Skeletal muscle satellite cell (primary cell): ENCODE measurements at regions not wholly inside any gene's neighbourhood (a gene's known extent, or its start where the extent isn't known, plus 50 kb on each side); places are given as distances from the start of the nearest gene placed in this dataset.

Experiments used
- H3K27me3 ChIP-seq: 2 replicates; pipeline ENCODE4 v1.7.0; 2013; ENCODE audit warnings: low read length; ENCODE audit not compliant: control insufficient read depth, insufficient read depth
- H3K36me3 ChIP-seq: 2 replicates; pipeline ENCODE4 v1.7.0; 2013; ENCODE audit warnings: mild to moderate bottlenecking, control low read depth, low read length; ENCODE audit not compliant: insufficient read depth
- H3K4me1 ChIP-seq: 2 replicates; pipeline ENCODE4 v1.7.0; 2013; ENCODE audit warnings: low read length; ENCODE audit not compliant: control insufficient read depth, insufficient read depth
- H3K4me2 ChIP-seq: 2 replicates; pipeline ENCODE4 v1.7.0; 2013; ENCODE audit warnings: mild to moderate bottlenecking, low read length
- H3K4me3 ChIP-seq: 2 replicates; pipeline ENCODE4 v1.7.0; 2013; ENCODE audit warnings: low read length
- H3K9ac ChIP-seq: 2 replicates; pipeline ENCODE4 v1.7.0; 2013; ENCODE audit warnings: mild to moderate bottlenecking, low read depth, low read length, moderate library complexity
- H3K9me3 ChIP-seq: replicated peaks from 2 replicates; pipeline ENCODE4 v1.7.0; 2013; ENCODE audit warnings: mild to moderate bottlenecking, control low read depth, low read length

DNA sequence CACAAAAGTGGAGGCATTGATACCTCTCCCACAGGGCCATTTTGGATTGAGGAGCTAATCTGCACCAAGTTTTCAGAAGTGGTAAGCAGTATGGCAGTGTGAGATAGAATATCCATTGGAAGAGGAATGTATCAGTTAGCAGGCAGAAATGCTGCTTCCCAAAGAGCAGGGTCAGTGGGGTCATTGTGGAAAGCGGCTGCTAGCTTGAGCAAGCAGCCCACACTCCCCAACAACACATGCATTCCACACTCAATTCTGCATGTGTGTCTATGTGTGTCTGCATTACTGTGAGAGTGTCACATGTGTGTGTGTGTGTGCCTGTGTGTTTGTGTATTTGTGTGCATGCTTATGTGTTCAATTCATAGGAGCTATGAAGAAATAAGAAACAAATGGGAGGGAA, 190.9 kb upstream of the FOXA2 start:
- Histone ChIP-seq H3K4me1 (peaks cover 12% of the 10 kb centered on the region), H3K4me3 (no peak overlapping the region), H3K4me2 (no peak overlapping the region), H3K9me3 (no peaks in the 10 kb centered on the region), H3K36me3 (no peaks in the 10 kb centered on the region), H3K9ac (no peak overlapping the region), H3K27me3 (no peaks in the 10 kb centered on the region)

DNA sequence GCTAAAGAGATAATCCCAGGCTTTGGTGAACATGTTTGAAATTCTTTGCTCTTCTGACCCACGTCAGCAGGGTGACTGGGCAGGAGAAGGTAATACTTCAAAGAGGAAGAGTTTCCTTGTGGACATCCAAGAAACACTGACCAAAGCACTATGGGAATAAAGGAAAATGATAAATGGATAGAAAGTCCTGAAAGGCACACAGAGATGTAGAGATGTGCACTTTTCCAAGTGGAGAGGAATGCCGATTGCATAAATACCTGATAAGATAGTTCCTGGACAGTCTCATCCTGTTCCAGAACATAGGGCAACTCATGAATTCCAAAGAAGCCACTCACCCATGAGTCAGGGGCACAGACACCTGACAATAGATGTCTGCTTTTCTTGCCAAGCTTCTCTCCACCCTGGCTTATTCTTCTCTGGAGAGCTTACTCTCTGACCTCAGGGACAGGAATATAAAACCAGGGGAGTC, 191.3 kb upstream of the FOXA2 start:
- H3K9ac ChIP-seq, result no peak overlapping the region

DNA sequence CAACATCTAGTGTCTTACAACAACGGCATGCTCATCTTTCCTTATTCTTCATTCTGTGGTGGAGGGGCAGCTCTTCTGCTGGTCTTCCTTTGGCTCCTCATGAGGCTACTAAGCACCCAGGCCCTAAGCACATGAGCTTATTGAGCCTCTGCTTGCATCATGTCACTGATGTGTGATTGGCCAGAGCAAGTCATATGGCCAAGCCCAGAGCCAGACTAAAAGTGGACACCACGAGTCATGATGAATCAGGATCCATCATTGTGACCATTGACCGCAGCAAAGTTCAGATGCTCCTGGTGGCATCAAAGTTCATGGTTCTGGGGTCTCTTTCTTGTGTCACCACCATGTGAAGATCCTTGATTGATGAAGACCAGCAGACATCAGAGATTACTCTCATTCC, 192.0 kb upstream of the FOXA2 start:
- no peaks in the 10 kb centered on the region for H3K27me3 ChIP-seq
- H3K4me3 ChIP-seq, result no peak overlapping the region
- H3K9ac ChIP-seq, result no peak overlapping the region
- peaks cover 12% of the 10 kb centered on the region for H3K4me1 ChIP-seq
- no peaks in the 10 kb centered on the region for H3K9me3 ChIP-seq
- H3K4me2 ChIP-seq, result no peak overlapping the region
- H3K36me3 ChIP-seq, result no peaks in the 10 kb centered on the region

More for the DNA sequence above, 191.3 kb upstream of the FOXA2 start:
- no peak overlapping the region for H3K4me3 ChIP-seq
- peaks cover 12% of the 10 kb centered on the region for H3K4me1 ChIP-seq
- H3K36me3 ChIP-seq, result no peaks in the 10 kb centered on the region
- H3K4me2 ChIP-seq, result peak overlapping the region; percentile 19
- H3K27me3 ChIP-seq, result no peaks in the 10 kb centered on the region
- H3K9me3 ChIP-seq, result no peaks in the 10 kb centered on the region

DNA sequence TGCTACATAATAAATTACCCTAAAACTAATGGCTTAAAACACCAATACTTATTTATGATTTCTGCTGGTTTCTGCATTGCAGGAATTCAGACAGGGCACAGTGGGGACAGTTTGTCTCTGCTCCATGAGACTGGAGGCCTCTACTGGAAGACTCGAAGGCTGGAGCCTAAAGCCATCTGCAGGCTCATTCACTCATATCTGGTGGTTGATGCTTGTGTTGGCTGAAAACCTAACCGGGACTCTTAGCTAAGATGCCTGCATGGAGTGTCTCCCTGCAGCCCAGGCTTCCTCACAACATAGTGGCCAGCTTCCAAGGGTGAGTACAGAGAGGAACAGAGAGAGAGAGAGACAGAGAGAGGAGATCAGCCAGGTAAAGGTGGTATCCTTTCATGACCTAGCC, 195.5 kb upstream of the FOXA2 start:
- no peak overlapping the region for H3K4me3 ChIP-seq
- no peak overlapping the region for H3K9ac ChIP-seq
- H3K9me3 ChIP-seq, result no peaks in the 10 kb centered on the region
- no peaks in the 10 kb centered on the region for H3K27me3 ChIP-seq
- H3K4me1 ChIP-seq, result peaks cover 12% of the 10 kb centered on the region
- no peak overlapping the region for H3K4me2 ChIP-seq
- no peaks in the 10 kb centered on the region for H3K36me3 ChIP-seq

DNA sequence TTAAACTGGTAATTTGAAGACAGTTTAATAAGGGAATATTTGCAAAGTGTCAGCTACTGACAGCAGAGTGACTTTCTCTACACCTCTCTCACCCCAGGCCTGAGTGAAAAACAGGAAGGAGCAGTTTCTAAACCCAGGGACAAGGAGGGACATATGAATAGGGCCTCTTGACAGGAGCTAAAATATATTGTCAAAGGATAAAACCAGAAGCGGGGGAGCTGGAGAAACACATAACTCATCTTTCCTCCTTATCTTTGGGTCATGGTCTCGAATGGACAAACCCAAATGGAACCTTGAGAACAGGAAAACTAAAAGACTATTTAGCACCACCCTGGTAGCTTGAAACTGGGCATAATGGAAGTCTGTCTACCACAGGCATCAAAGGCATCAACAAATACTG, 197.5 kb upstream of the FOXA2 start:
- no peak overlapping the region for H3K9ac ChIP-seq
- H3K4me3 ChIP-seq, result no peak overlapping the region
- no peak overlapping the region for H3K4me2 ChIP-seq
- no peaks in the 10 kb centered on the region for H3K36me3 ChIP-seq
- H3K27me3 ChIP-seq, result no peaks in the 10 kb centered on the region
- H3K4me1 ChIP-seq, result no peaks in the 10 kb centered on the region
- no peaks in the 10 kb centered on the region for H3K9me3 ChIP-seq

DNA sequence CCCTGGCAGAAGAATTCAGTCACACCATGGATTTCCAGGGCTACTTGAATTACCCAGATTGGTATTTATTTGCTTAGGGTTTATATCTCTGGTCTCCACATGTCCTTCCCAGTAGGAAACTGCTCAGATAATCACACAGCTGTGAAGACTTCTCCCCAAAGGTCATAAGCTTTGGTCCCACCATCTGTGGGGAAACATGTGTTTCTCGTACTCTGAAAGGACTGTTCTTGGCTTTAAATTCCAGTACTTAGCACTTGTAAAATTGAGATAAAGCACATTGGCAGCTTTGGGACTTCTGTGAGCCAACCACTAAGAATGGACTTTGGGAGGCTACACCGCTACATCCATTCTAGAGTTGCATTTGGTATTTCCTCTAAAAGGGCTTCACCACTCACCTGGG, 205.3 kb upstream of the FOXA2 start:
- Histone ChIP-seq H3K9ac (no peak overlapping the region), H3K4me2 (no peak overlapping the region), H3K4me3 (no peak overlapping the region), H3K36me3 (no peaks in the 10 kb centered on the region), H3K27me3 (no peaks in the 10 kb centered on the region), H3K4me1 (peaks cover 7% of the 10 kb centered on the region), H3K9me3 (no peaks in the 10 kb centered on the region)

DNA sequence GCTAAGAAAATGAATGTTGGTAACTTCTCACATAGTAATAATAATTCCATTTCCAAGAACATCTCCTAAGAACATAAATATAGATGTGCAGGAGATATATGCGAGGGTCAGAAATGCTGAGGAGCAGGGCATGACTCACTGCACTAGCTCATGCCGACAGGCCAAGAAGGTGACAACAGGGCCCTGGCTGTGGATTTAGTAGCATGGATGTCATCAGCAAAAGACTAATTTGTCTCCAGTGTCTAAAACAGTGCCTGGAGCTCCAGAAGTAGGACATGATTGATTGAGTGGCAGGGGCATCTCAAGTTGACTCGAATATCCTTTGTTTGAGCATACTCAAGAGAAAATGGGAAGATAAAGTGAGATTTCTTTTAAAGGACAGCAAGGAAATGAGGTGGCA, 207.0 kb upstream of the FOXA2 start:
- no peaks in the 10 kb centered on the region for H3K36me3 ChIP-seq
- peaks cover 20% of the 10 kb centered on the region for H3K4me1 ChIP-seq
- H3K9me3 ChIP-seq, result no peaks in the 10 kb centered on the region
- H3K9ac ChIP-seq, result no peak overlapping the region
- H3K4me2 ChIP-seq, result no peak overlapping the region
- no peak overlapping the region for H3K4me3 ChIP-seq
- H3K27me3 ChIP-seq, result no peaks in the 10 kb centered on the region

DNA sequence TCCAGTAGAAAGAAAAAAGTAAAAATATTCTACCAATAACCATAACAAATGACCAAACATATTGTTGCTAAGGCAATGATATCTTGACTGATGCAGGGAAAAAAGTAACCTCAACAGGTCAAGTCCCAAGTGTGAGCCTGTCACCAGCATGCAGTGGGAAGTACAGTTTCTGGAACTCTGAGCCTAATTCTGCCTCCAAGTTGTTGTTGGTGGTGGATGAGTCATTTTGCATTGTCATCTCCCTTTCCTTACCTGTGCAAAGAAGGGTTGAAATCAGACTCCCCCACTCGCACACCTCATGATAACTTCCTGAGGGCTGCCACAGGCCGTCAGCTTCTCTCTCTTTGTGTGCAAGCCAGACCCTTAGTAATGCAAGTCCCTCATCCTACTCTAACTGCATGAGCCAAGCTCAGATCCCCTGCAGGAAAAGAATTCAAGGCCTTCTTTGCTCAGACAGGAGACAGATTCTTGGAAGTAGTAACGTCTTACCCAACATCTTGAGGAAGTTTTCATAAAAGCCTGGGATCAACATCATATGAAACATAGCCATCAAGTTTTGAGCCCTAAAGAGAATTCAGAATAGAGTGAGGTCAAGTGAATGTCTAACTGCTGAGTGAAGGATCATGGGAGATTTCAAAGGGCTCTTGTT, 207.6 kb upstream of the FOXA2 start:
- no peaks in the 10 kb centered on the region for H3K36me3 ChIP-seq
- H3K9ac ChIP-seq, result no peak overlapping the region

DNA sequence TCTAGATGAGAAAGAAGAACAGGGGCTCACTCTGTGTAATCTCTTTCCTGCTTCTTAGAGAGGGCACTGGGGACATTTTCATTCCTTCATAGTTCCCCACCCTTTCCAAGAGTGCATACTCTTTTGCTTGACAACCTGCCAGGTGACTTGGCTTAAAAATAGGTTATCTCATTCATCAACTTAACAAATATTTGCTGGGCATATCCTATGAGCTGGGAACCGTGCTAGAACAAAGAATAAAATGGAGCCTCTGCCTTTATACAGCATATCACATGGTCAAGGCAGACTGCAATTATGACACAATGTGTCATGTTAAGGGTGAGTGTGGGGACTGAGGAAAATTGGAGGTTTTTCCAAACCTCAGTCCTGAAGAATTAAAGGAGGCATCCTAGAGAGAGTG, 209.8 kb upstream of the FOXA2 start:
- Histone ChIP-seq H3K4me2 (no peak overlapping the region), H3K4me1 (peaks cover 25% of the 10 kb centered on the region), H3K36me3 (no peaks in the 10 kb centered on the region), H3K27me3 (no peaks in the 10 kb centered on the region), H3K4me3 (no peak overlapping the region), H3K9me3 (no peaks in the 10 kb centered on the region), H3K9ac (no peak overlapping the region)

More for the DNA sequence above, 207.6 kb upstream of the FOXA2 start:
- no peak overlapping the region for H3K4me2 ChIP-seq
- peaks cover 25% of the 10 kb centered on the region for H3K4me1 ChIP-seq
- no peaks in the 10 kb centered on the region for H3K9me3 ChIP-seq
- H3K27me3 ChIP-seq, result no peaks in the 10 kb centered on the region
- H3K4me3 ChIP-seq, result no peak overlapping the region

DNA sequence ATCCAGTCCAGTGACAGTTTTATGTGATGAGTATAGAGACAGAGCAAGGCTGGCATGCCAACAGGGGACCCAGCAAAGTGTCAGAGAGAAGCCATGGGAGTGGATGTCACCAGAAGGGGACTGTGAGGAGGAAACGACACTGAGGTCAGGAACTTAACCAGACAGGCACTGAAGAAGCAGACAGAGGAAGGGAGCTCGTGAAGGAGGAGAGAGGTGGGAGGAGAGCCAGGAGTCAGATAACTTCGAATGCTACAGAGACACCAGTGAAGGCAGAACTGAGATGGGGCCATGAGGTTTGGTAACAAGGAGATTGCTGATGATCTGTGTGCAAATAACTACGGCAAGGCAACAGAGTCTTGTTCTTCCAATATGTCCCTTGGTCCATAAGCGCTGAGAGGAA, 211.1 kb upstream of the FOXA2 start:
- peak overlapping the region; percentile 78 for H3K9ac ChIP-seq

DNA sequence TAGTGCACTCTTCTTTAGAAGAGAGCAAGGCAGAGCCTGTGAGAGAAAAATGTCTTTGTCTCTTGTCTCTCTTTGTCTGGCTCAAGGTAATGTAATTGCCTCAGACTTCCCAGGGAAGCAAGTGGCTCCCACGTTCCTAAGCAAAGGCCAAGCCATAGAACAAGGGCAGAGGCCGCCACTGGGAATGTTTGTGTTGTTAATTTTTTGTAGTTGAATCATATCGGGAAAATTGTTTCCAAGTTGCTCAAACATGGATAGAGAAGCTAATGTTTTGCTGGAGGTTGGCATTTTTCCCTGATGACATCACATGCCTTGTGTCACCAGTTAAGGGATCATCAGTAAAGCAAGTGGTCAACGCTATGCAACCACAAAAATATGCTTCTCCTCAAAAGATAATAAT, 211.5 kb upstream of the FOXA2 start:
- peak overlapping the region; percentile 67 for H3K4me2 ChIP-seq
- no peaks in the 10 kb centered on the region for H3K9me3 ChIP-seq
- peak overlapping the region; percentile 36 for H3K4me3 ChIP-seq
- H3K36me3 ChIP-seq, result no peaks in the 10 kb centered on the region
- H3K27me3 ChIP-seq, result no peaks in the 10 kb centered on the region
- peak overlapping the region; percentile 78 for H3K9ac ChIP-seq
- H3K4me1 ChIP-seq, result peaks cover 25% of the 10 kb centered on the region

More for the DNA sequence above, 211.1 kb upstream of the FOXA2 start:
- peak overlapping the region; percentile 67 for H3K4me2 ChIP-seq
- H3K4me3 ChIP-seq, result peak overlapping the region; percentile 36
- H3K4me1 ChIP-seq, result peaks cover 25% of the 10 kb centered on the region
- no peaks in the 10 kb centered on the region for H3K36me3 ChIP-seq
- no peaks in the 10 kb centered on the region for H3K9me3 ChIP-seq
- no peaks in the 10 kb centered on the region for H3K27me3 ChIP-seq

DNA sequence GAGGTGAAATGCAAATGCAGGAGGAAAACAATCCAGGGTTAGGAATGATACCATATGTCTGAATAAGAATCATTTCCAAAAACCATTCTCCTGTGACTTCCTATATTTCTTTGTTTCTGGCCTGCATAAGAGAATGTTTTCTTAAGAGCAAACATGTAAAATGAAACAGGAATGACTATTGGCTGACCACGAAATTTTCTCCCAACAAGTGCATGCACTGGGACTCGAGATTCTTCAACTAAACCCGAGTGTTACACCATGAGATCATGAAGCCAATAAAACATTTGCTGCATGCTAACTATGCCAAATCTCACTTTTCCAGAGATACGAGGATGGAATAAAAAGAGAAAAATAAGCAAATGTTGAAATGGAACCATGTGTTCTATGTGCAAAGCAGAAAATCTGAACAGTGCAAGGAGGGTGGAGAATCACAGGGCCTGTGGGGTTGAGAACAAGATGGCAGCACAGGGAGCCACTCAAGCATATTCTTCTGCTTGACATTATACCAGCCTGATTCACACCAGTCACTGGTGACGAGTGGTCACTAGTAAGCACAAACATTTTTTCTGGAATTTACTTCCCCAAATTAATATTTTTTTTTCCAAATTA, 212.2 kb upstream of the FOXA2 start:
- H3K27me3 ChIP-seq, result no peaks in the 10 kb centered on the region
- no peaks in the 10 kb centered on the region for H3K36me3 ChIP-seq
- H3K9ac ChIP-seq, result peak overlapping the region; percentile 47
- H3K4me1 ChIP-seq, result peaks cover 25% of the 10 kb centered on the region
- H3K9me3 ChIP-seq, result no peaks in the 10 kb centered on the region
- H3K4me2 ChIP-seq, result peak overlapping the region; percentile 57
- no peak overlapping the region for H3K4me3 ChIP-seq
